Mucosa of descending colon (tissue), 3 donors: ENCODE measurements at regions not wholly inside any gene's neighbourhood (a gene's known extent, or its start where the extent isn't known, plus 50 kb on each side); places are given as distances from the start of the nearest gene placed in this dataset.

Source experiments
- ATAC-seq: fragments of 200-7000 bp; cut with Tn5 transposase; one replicate; pipeline ENCODE4 v1.9.1; 2020; ENCODE audit warnings: mild to moderate bottlenecking, moderate library complexity
- DNase-seq, 3 donors: peaks; one replicate each; pipeline ENCODE4 v3.0.0-alpha.2; 2020
- H3K36me3 ChIP-seq: fragments of 200-600 bp; one replicate; pipeline ENCODE4 v1.8.0; 2021; ENCODE audit warnings: low read depth, mild to moderate bottlenecking
- H3K4me1 ChIP-seq: fragments of 200-600 bp; one replicate; pipeline ENCODE4 v1.8.0; 2021; ENCODE audit warnings: low read depth, mild to moderate bottlenecking
- H3K4me3 ChIP-seq: fragments of 200-600 bp; one replicate; pipeline ENCODE4 v1.8.0; 2021; ENCODE audit warnings: mild to moderate bottlenecking
- H3K9me3 ChIP-seq: fragments of 200-600 bp; one replicate; pipeline ENCODE4 v1.8.0; 2021; ENCODE audit warnings: mild to moderate bottlenecking
- intact Hi-C, 2 donors: fragments of 100-400 bp; cut with DNase I in 1 of 2; cut with micrococcal nuclease in 1 of 2; formaldehyde crosslinking; loops; one replicate each; pipeline versions ENCODE4 v1.11.0 to v1.11.1; 2022; cut with DNase I, micrococcal nuclease
- TF ChIP-seq, protein P1 (sequence below): fragments of 200-600 bp; IDR thresholded peaks from one replicate; pipeline ENCODE4 v1.8.0; 2022; ENCODE audit warnings: antibody characterized with exemption, mild to moderate bottlenecking
- donor health status: DM: no; HTN: no; CAD: no; lungs with moderate emphysema.
- donor health status: DM: no; HTN: no; CAD: no.
- donor health status: DM: no; HTN: yes; CAD: no.

DNA sequence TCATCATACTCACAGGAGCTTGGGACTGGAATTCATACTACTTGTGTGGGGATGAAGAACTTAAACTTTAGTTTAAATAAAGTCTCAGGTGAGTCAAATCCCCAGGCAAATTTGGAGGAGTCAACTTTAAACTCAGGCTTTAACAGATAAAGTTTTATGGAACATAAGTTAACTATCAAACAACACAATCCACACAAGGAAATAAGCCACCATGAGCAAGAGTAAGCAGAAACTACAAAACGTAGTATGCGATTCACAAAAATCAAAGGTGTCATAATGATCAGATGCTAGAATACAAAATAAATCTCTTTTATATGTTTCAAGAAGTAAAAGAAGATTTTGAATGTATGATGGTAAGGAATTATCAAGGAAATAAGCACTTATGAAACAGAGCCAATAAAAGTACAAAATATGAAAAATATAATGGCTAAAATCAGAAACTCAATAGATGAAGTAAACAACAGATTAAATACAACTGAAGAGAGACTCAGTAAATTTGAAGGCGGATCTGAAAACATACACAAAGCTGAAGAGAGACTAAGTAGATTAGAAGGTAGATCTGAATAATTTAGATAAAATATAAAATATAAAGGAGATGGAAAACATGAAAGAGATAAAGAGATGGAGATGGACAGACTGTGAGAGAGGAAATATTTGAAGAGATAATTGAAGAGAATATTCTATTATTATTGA is 97.5 kb upstream of the TWIST2 start:
- no peaks in the 10 kb centered on the region for H3K36me3 ChIP-seq
- no peaks in the 10 kb centered on the region for H3K4me1 ChIP-seq
- DNase-seq = no peak
- ATAC-seq = no peak
- H3K9me3 ChIP-seq = peaks cover 8% of the 10 kb centered on the region
- TF ChIP-seq, protein P1, sequence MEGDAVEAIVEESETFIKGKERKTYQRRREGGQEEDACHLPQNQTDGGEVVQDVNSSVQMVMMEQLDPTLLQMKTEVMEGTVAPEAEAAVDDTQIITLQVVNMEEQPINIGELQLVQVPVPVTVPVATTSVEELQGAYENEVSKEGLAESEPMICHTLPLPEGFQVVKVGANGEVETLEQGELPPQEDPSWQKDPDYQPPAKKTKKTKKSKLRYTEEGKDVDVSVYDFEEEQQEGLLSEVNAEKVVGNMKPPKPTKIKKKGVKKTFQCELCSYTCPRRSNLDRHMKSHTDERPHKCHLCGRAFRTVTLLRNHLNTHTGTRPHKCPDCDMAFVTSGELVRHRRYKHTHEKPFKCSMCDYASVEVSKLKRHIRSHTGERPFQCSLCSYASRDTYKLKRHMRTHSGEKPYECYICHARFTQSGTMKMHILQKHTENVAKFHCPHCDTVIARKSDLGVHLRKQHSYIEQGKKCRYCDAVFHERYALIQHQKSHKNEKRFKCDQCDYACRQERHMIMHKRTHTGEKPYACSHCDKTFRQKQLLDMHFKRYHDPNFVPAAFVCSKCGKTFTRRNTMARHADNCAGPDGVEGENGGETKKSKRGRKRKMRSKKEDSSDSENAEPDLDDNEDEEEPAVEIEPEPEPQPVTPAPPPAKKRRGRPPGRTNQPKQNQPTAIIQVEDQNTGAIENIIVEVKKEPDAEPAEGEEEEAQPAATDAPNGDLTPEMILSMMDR = no peak
- no peak overlapping the region for H3K4me3 ChIP-seq
- intact Hi-C loops = no loop called here

DNA sequence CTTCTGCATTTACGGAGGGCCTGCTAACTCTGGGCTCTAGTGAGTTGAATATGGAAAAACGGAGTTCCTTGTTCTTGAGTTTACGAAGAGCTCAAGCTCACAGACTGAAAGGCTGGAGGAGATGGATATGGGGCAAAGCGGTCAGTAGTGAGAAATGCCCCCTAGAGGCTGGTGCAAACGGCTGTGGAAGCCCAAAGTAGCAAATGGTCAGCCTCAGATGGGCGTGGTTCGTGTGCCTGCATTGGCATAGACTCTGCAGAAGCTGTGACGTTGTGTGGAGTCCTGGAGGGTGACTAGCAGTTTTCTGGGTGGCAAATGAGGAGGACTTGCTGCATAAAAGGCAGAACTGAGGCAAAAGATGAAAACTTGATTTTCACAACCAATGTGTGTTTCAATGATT is 93.6 kb upstream of the TWIST2 start:
- H3K9me3 ChIP-seq = peaks cover 8% of the 10 kb centered on the region
- intact Hi-C loops = no loop called here
- TF ChIP-seq, protein P1 = no peak
- H3K4me3 ChIP-seq = no peak overlapping the region
- no peaks in the 10 kb centered on the region for H3K4me1 ChIP-seq
- no peak for ATAC-seq
- H3K36me3 ChIP-seq = no peaks in the 10 kb centered on the region
- peak in 1 of 3 donors; percentile 11 for DNase-seq

DNA sequence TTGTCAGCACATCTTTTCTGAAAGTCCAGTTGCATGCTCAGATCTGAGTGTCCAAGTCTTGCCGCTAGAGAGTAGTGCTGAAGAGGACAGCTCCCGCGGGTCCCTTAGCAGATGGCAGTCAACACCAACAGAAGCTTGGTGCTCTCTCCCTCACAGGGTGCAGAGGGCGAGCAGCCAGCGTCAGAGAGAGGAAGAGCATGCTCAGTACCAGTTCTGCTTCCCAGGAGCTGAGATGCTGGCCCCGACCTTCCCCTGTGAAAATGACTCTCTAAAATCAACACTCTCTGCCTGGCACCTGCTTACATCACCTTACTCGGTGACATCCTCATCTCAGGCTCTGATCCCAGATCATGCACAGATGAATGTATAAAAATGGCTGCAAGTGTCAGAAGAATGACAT is 86.0 kb upstream of the TWIST2 start:
- no peaks in the 10 kb centered on the region for H3K9me3 ChIP-seq
- TF ChIP-seq, protein P1 = no peak
- H3K36me3 ChIP-seq = no peaks in the 10 kb centered on the region
- no peaks in the 10 kb centered on the region for H3K4me1 ChIP-seq
- ATAC-seq = no peak
- peak in 1 of 3 donors; percentile 13 for DNase-seq
- no peak overlapping the region for H3K4me3 ChIP-seq
- intact Hi-C loops = no loop called here

DNA sequence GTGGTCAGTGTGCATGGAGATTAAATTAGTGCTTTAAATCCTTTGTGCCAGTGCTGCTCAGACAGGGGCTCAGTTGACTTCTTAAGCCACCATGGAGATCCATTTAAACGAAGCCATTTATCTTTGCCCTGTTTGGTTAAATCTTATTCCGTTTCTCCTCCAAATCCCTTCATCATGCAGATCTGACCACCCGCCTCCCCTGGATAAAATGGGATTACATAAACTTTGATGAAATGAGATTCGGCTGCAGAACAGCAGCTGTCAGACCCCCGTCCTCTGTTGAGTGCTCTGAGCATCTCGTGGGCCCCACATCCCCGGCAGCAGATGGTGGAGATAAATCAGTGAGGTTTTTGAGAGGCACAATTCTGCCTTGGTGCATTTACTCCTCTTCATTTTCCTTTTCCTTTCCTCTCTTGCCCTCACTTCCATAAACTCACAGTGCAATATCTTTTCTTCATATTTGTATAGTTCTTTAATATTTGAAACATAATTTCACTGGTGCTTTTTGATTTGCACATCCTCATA is 84.4 kb upstream of the TWIST2 start:
- Histone ChIP-seq H3K36me3 (no peaks in the 10 kb centered on the region), H3K9me3 (no peaks in the 10 kb centered on the region), H3K4me3 (no peak overlapping the region), H3K4me1 (no peaks in the 10 kb centered on the region)
- intact Hi-C loops = no loop called here
- TF ChIP-seq, protein P1 = no peak
- no peak for DNase-seq
- no peak for ATAC-seq

DNA sequence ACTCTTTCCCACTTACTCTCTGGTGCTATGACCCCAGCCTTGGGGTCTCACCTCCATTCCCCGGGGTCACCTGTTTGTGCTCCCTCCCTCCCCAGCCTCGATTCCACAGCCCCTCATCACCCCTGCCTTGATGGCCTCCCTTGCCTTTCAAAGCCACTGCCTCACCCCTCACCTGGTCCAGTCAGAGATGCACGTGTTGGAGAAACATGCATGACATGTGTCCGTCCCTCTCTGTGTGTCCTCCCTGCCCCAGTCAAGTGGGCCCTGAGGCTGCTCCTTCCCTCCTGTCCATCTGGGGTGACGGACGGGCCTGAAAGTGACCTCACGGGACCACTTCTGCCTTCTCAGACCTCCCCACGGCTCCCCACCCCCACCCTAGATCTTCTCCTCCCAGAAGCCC is 82.3 kb upstream of the TWIST2 start:
- ATAC-seq (no peak), DNase-seq (no peak)
- no peaks in the 10 kb centered on the region for H3K9me3 ChIP-seq
- TF ChIP-seq, protein P1 = no peak
- H3K4me1 ChIP-seq = no peaks in the 10 kb centered on the region
- H3K36me3 ChIP-seq = no peaks in the 10 kb centered on the region
- no peak overlapping the region for H3K4me3 ChIP-seq
- intact Hi-C loops = no loop called here

DNA sequence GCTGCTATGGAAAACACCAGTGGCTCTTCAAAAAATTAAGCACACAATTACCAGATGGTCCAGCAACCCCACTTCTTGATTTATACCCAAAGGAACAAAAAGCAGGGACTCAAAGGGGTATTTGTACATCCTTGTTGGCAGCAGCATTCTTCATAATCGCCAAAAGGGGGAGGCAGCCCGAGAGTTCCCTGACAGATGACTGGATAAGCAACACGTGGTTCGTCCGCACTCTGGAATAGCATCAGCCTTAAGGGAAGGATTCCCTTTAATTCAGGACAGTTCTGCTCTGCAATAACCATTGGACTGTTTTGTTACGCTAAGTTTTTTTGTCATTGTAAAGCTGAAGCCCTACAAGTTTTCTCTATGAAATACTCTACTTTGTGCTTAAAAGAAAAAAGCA is 76.7 kb upstream of the TWIST2 start:
- ATAC-seq (no peak), DNase-seq (no peak)
- Histone ChIP-seq H3K36me3 (no peaks in the 10 kb centered on the region), H3K4me3 (no peak overlapping the region), H3K9me3 (no peaks in the 10 kb centered on the region), H3K4me1 (no peaks in the 10 kb centered on the region)
- TF ChIP-seq, protein P1 = no peak
- intact Hi-C loops = no loop called here
